ENCODE measurements at regions not wholly inside any gene's neighbourhood (a gene's known extent, or its start where the extent isn't known, plus 50 kb on each side); places are given as distances from the start of the nearest gene placed in this dataset.

GRCh38 chr3:43997788-43998369 is 243.8 kb upstream of the TOPAZ1 start:
- H3K4me1 Mint-ChIP-seq, result peaks cover 40 to 48% (median 48%) of the 10 kb centered on the region in 3 donors
- H3K9me3 Mint-ChIP-seq, result peaks cover 0 to 8% (median 6%) of the 10 kb centered on the region in 5 donors
- H3K36me3 Mint-ChIP-seq, result no peaks in the 10 kb centered on the region
- CTCF ChIA-PET, result no interaction called here
- no peaks in the 10 kb centered on the region for H3K36me3 ChIP-seq (ENCODE audit: insufficient read depth, low read length)
- H3K4me1 ChIP-seq (ENCODE audit: insufficient read depth, low read length), result peaks cover 36% of the 10 kb centered on the region
- POLR2A ChIA-PET, result no interaction called here
- no peak overlapping the region for H3K27ac ChIP-seq (ENCODE audit: low read depth, low read length)
- no peak overlapping the region for H3K4me3 ChIP-seq (ENCODE audit: low read length)
- H3K27ac Mint-ChIP-seq, result peak overlapping the region in 3 of 8 donors; percentile 12 to 50 (median 41)
- peaks cover 59% of the 10 kb centered on the region for H3K27me3 ChIP-seq (ENCODE audit: insufficient read depth, low read length, poor library complexity, severe bottlenecking)
- no peaks in the 10 kb centered on the region for H3K9me3 ChIP-seq (ENCODE audit: low read length)
- peak overlapping the region; percentile 20 to 79 (median 45) for H3K4me3 Mint-ChIP-seq
- no peak for DNase-seq
- peaks cover 69 to 84% of the 10 kb centered on the region in 2 donors for H3K27me3 Mint-ChIP-seq

GRCh38 chr3:43998370-43998835 is 243.3 kb upstream of the TOPAZ1 start:
- peaks cover 40 to 48% (median 48%) of the 10 kb centered on the region in 3 donors for H3K4me1 Mint-ChIP-seq
- Histone ChIP-seq H3K36me3 (ENCODE audit: insufficient read depth, low read length) (no peaks in the 10 kb centered on the region), H3K27me3 (ENCODE audit: insufficient read depth, low read length, poor library complexity, severe bottlenecking) (peaks cover 57% of the 10 kb centered on the region), H3K27ac (ENCODE audit: low read depth, low read length) (no peak overlapping the region), H3K4me3 (ENCODE audit: low read length) (peak overlapping the region; percentile 32), H3K9me3 (ENCODE audit: low read length) (no peaks in the 10 kb centered on the region), H3K4me1 (ENCODE audit: insufficient read depth, low read length) (peaks cover 36% of the 10 kb centered on the region)
- H3K27me3 Mint-ChIP-seq, result peaks cover 64 to 84% of the 10 kb centered on the region in 2 donors
- POLR2A ChIA-PET, result no interaction called here
- H3K4me3 Mint-ChIP-seq, result peak overlapping the region in 6 of 7 donors; percentile 43 to 85 (median 74)
- H3K9me3 Mint-ChIP-seq, result peaks cover 0 to 7% (median under 1%) of the 10 kb centered on the region in 5 donors
- no peaks in the 10 kb centered on the region for H3K36me3 Mint-ChIP-seq
- peak overlapping the region in 1 of 8 donors; percentile 41 for H3K27ac Mint-ChIP-seq
- no peak for DNase-seq
- CTCF ChIA-PET, result no interaction called here

GRCh38 chr3:43998836-43999727 is 242.6 kb upstream of the TOPAZ1 start:
- peak overlapping the region in 6 of 7 donors; percentile 43 to 86 (median 74) for H3K4me3 Mint-ChIP-seq
- H3K4me1 ChIP-seq (ENCODE audit: insufficient read depth, low read length), result peaks cover 36% of the 10 kb centered on the region
- POLR2A ChIA-PET, result no interaction called here
- no peaks in the 10 kb centered on the region for H3K36me3 Mint-ChIP-seq
- H3K27me3 Mint-ChIP-seq, result peaks cover 57 to 79% of the 10 kb centered on the region in 2 donors
- H3K27me3 ChIP-seq (ENCODE audit: insufficient read depth, low read length, poor library complexity, severe bottlenecking), result peaks cover 52% of the 10 kb centered on the region
- no peaks in the 10 kb centered on the region for H3K36me3 ChIP-seq (ENCODE audit: insufficient read depth, low read length)
- no peak overlapping the region for H3K4me3 ChIP-seq (ENCODE audit: low read length)
- H3K9me3 ChIP-seq (ENCODE audit: low read length), result no peaks in the 10 kb centered on the region
- no peak overlapping the region for H3K27ac Mint-ChIP-seq
- CTCF ChIA-PET, result no interaction called here
- H3K4me1 Mint-ChIP-seq, result peaks cover 40 to 46% (median 45%) of the 10 kb centered on the region in 3 donors
- no peak for DNase-seq
- H3K27ac ChIP-seq (ENCODE audit: low read depth, low read length), result no peak overlapping the region
- H3K9me3 Mint-ChIP-seq, result peaks cover 0 to 2% (median 0%) of the 10 kb centered on the region in 5 donors

- Histone ChIP-seq H3K36me3 (ENCODE audit: insufficient read depth, low read length) (no peaks in the 10 kb centered on the region), H3K4me1 (ENCODE audit: insufficient read depth, low read length) (peaks cover 31% of the 10 kb centered on the region), H3K27me3 (ENCODE audit: insufficient read depth, low read length, poor library complexity, severe bottlenecking) (peaks cover 45% of the 10 kb centered on the region), H3K4me3 (ENCODE audit: low read length) (no peak overlapping the region), H3K27ac (ENCODE audit: low read depth, low read length) (no peak overlapping the region), H3K9me3 (ENCODE audit: low read length) (no peaks in the 10 kb centered on the region)
- Mint-ChIP-seq H3K4me1 (peaks cover 34 to 40% (median 38%) of the 10 kb centered on the region in 3 donors), H3K27me3 (peaks cover 52 to 77% of the 10 kb centered on the region in 2 donors), H3K9me3 (peaks cover 0 to 1% (median 0%) of the 10 kb centered on the region in 5 donors), H3K36me3 (no peaks in the 10 kb centered on the region), H3K27ac (no peak overlapping the region), H3K4me3 (peak overlapping the region in 6 of 7 donors; percentile 27 to 86 (median 60))
- ChIA-PET POLR2A (no interaction called here), CTCF (no interaction called here)
- DNase-seq, result no peak
These were observed 241.9 kb upstream of the TOPAZ1 start for GRCh38 chr3:43999728-44000319.

GRCh38 chr3:44000586-44000985 is 241.1 kb upstream of the TOPAZ1 start:
- peaks cover 0 to 1% (median 0%) of the 10 kb centered on the region in 5 donors for H3K9me3 Mint-ChIP-seq
- no peaks in the 10 kb centered on the region for H3K36me3 Mint-ChIP-seq
- CTCF ChIA-PET, result no interaction called here
- H3K9me3 ChIP-seq (ENCODE audit: low read length), result no peaks in the 10 kb centered on the region
- H3K27ac ChIP-seq (ENCODE audit: low read depth, low read length), result no peak overlapping the region
- H3K4me3 Mint-ChIP-seq, result no peak overlapping the region
- peaks cover 42% of the 10 kb centered on the region for H3K27me3 ChIP-seq (ENCODE audit: insufficient read depth, low read length, poor library complexity, severe bottlenecking)
- H3K4me1 Mint-ChIP-seq, result peaks cover 34 to 39% (median 37%) of the 10 kb centered on the region in 3 donors
- no peak for DNase-seq
- H3K36me3 ChIP-seq (ENCODE audit: insufficient read depth, low read length), result no peaks in the 10 kb centered on the region
- POLR2A ChIA-PET, result no interaction called here
- no peak overlapping the region for H3K4me3 ChIP-seq (ENCODE audit: low read length)
- H3K27me3 Mint-ChIP-seq, result peaks cover 50 to 83% of the 10 kb centered on the region in 2 donors
- H3K4me1 ChIP-seq (ENCODE audit: insufficient read depth, low read length), result peaks cover 26% of the 10 kb centered on the region
- H3K27ac Mint-ChIP-seq, result no peak overlapping the region

- H3K27me3 ChIP-seq (ENCODE audit: insufficient read depth, low read length, poor library complexity, severe bottlenecking), result peaks cover 37% of the 10 kb centered on the region
- peaks cover 45 to 83% of the 10 kb centered on the region in 2 donors for H3K27me3 Mint-ChIP-seq
- no peaks in the 10 kb centered on the region for H3K36me3 Mint-ChIP-seq
- H3K27ac Mint-ChIP-seq, result no peak overlapping the region
- H3K4me3 Mint-ChIP-seq, result no peak overlapping the region
- H3K9me3 Mint-ChIP-seq, result peaks cover 0 to 1% (median 0%) of the 10 kb centered on the region in 5 donors
- H3K9me3 ChIP-seq (ENCODE audit: low read length), result no peaks in the 10 kb centered on the region
- no peak overlapping the region for H3K27ac ChIP-seq (ENCODE audit: low read depth, low read length)
- H3K4me3 ChIP-seq (ENCODE audit: low read length), result no peak overlapping the region
- ChIA-PET CTCF (no interaction called here), POLR2A (no interaction called here)
- H3K36me3 ChIP-seq (ENCODE audit: insufficient read depth, low read length), result no peaks in the 10 kb centered on the region
- DNase-seq, result no peak
- peaks cover 21% of the 10 kb centered on the region for H3K4me1 ChIP-seq (ENCODE audit: insufficient read depth, low read length)
- peaks cover 30 to 34% (median 32%) of the 10 kb centered on the region in 3 donors for H3K4me1 Mint-ChIP-seq
These were observed 240.6 kb upstream of the TOPAZ1 start for GRCh38 chr3:44001072-44001471.

- Mint-ChIP-seq H3K27ac (no peak overlapping the region), H3K36me3 (no peaks in the 10 kb centered on the region), H3K27me3 (peaks cover 22 to 69% of the 10 kb centered on the region in 2 donors), H3K4me1 (peaks cover 5 to 7% (median 5%) of the 10 kb centered on the region in 3 donors), H3K9me3 (no peaks in the 10 kb centered on the region), H3K4me3 (no peak overlapping the region)
- DNase-seq, result no peak
- ChIA-PET CTCF (no interaction called here), POLR2A (no interaction called here)
- Histone ChIP-seq H3K4me3 (ENCODE audit: low read length) (no peak overlapping the region), H3K36me3 (ENCODE audit: insufficient read depth, low read length) (no peaks in the 10 kb centered on the region), H3K27ac (ENCODE audit: low read depth, low read length) (no peak overlapping the region), H3K4me1 (ENCODE audit: insufficient read depth, low read length) (no peaks in the 10 kb centered on the region), H3K27me3 (ENCODE audit: insufficient read depth, low read length, poor library complexity, severe bottlenecking) (peaks cover 13% of the 10 kb centered on the region), H3K9me3 (ENCODE audit: low read length) (no peaks in the 10 kb centered on the region)
These were observed 237.9 kb upstream of the TOPAZ1 start for GRCh38 chr3:44003801-44004200.

GRCh38 chr3:44011680-44012079 is 230.0 kb upstream of the TOPAZ1 start:
- H3K36me3 Mint-ChIP-seq, result no peaks in the 10 kb centered on the region
- no peak for DNase-seq
- no peak overlapping the region for H3K4me3 Mint-ChIP-seq
- H3K9me3 Mint-ChIP-seq, result no peaks in the 10 kb centered on the region
- peaks cover 4 to 54% of the 10 kb centered on the region in 2 donors for H3K27me3 Mint-ChIP-seq
- Histone ChIP-seq H3K4me3 (ENCODE audit: low read length) (no peak overlapping the region), H3K4me1 (ENCODE audit: insufficient read depth, low read length) (no peaks in the 10 kb centered on the region), H3K27ac (ENCODE audit: low read depth, low read length) (no peak overlapping the region), H3K27me3 (ENCODE audit: insufficient read depth, low read length, poor library complexity, severe bottlenecking) (no peaks in the 10 kb centered on the region), H3K9me3 (ENCODE audit: low read length) (no peaks in the 10 kb centered on the region), H3K36me3 (ENCODE audit: insufficient read depth, low read length) (no peaks in the 10 kb centered on the region)
- POLR2A ChIA-PET, result no interaction called here
- no peaks in the 10 kb centered on the region for H3K4me1 Mint-ChIP-seq
- CTCF ChIA-PET, result no interaction called here
- peak overlapping the region in 1 of 8 donors; percentile 13 for H3K27ac Mint-ChIP-seq
